ENCODE measurements at regions not wholly inside any gene's neighbourhood (a gene's known extent, or its start where the extent isn't known, plus 50 kb on each side); places are given as distances from the start of the nearest gene placed in this dataset.

DNA sequence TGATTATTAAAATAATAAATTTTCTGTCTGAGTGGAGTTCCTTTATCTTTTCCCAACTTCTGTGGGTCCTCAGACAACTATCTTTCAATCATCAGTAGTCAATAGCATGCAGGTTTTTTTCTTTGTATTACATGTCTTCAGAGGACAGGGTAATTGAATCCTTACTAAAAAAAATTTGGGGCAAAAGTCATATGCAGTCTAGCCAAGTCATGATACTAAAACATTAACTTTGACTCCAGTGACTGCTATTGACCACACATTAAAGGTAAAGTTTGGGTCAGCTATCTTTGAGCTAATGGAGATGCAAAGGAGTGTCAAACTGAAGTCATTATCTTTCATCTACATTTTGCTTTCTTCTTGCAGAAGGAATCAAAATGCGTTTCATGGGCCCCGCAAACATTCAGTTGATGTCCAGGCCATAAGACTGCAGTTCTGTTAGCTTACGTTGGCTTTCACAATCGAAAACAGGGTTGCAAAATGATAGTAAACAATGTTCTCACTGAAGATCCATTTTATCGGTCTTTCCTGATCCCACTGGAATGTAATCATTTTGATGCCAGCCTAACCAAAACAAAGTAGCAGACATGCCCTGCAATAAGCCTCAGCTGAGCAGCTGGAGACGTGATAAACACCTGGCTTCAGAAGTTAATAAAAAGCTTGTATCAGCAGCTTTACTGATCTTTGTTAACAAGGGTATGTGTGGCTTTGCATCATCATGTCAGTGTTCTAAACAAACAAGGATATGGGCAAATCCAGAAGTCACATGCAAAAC lies 186.1 kb upstream of the PRLR start:
- no peak for TF ChIP-seq SPI1 (IDR thresholded peaks at IDR 0.05; ENCODE audit: low read depth, low read length)
- no peak for TF ChIP-seq POLR2A (IDR thresholded peaks at IDR 0.05; ENCODE audit: low read depth, low read length)

Measured in GM12891 (cell line).